ENCODE measurements at regions not wholly inside any gene's neighbourhood (a gene's known extent, or its start where the extent isn't known, plus 50 kb on each side); places are given as distances from the start of the nearest gene placed in this dataset.

GRCh38 chr3:8441969-8442559 is 59.6 kb upstream of the LMCD1 start:
- H3K36me3 ChIP-seq (ENCODE audit: control insufficient read depth in 4 of 4, insufficient read depth in 4 of 4, low read length in 4 of 4), result no peaks in the 10 kb centered on the region
- DNase-seq, result peak; percentile 56 to 92 (median 91)

DNA sequence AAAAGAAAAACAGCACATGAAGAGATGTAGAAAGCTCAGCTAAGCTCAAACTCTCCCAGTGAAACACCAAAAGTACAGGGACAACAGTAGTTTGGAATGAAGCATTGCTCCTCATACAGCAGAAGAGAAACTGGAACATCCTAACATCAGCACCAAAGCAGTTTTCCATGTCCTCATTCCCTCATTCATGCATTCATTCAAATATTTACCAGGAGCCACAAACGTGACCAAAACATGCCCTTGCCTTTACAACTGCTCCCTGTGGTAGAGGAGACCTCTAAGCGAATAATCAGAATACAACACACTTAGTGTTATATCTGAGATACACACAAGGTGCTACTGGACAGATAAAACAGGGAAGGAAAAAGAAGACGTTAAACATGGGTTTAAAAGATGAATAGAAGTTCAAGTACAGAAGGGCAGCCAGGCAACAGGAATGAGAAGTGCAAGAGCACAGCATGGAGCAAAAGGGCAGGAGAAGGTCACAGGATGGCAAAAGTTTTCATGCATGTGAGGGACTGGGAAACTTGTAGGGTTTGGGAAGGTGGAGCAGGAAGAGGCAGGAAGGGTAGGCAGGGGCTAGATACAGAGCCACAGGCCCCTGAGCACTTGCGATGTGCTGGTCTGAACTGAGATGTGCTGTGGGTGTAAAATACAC is 58.5 kb upstream of the LMCD1 start:
- H3K4me1 ChIP-seq (ENCODE audit: control insufficient read depth in 5 of 5, insufficient read depth in 5 of 5, low read length in 5 of 5), result peaks cover 6 to 34% (median 14%) of the 10 kb centered on the region in 5 donors
- no peak overlapping the region for H3K9ac ChIP-seq (ENCODE audit: insufficient read depth in 1 of 2, low read length in 2 of 2)
- no peak for DNase-seq
- WGBS, 2 donors, result 53 to 66% methylated on average over 4 of the region's 4 CpGs
- no peaks in the 10 kb centered on the region for H3K27me3 ChIP-seq (ENCODE audit: control insufficient read depth in 3 of 3, insufficient read depth in 3 of 3, low read length in 2 of 3)
- no peak overlapping the region for H3K4me3 ChIP-seq
- TF ChIP-seq, protein P1, sequence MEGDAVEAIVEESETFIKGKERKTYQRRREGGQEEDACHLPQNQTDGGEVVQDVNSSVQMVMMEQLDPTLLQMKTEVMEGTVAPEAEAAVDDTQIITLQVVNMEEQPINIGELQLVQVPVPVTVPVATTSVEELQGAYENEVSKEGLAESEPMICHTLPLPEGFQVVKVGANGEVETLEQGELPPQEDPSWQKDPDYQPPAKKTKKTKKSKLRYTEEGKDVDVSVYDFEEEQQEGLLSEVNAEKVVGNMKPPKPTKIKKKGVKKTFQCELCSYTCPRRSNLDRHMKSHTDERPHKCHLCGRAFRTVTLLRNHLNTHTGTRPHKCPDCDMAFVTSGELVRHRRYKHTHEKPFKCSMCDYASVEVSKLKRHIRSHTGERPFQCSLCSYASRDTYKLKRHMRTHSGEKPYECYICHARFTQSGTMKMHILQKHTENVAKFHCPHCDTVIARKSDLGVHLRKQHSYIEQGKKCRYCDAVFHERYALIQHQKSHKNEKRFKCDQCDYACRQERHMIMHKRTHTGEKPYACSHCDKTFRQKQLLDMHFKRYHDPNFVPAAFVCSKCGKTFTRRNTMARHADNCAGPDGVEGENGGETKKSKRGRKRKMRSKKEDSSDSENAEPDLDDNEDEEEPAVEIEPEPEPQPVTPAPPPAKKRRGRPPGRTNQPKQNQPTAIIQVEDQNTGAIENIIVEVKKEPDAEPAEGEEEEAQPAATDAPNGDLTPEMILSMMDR (IDR thresholded peaks at IDR 0.05; ENCODE audit: control extremely low read depth, extremely low read depth), result no peak
- H3K36me3 ChIP-seq (ENCODE audit: control insufficient read depth in 4 of 4, insufficient read depth in 4 of 4, low read length in 4 of 4), result no peaks in the 10 kb centered on the region
- ATAC-seq (ENCODE audit: insufficient read depth, low FRiP score), result no peak
- H3K9me3 ChIP-seq (ENCODE audit: control insufficient read depth in 4 of 4, insufficient read depth in 3 of 4, low read length in 3 of 4), result no peaks in the 10 kb centered on the region
- H3K27ac ChIP-seq (ENCODE audit: low read depth in 1 of 2, low read length in 1 of 2), result peak overlapping the region in 1 of 2 donors; percentile 73

More at GRCh38 chr3:8441969-8442559, 59.6 kb upstream of the LMCD1 start:
- H3K4me3 ChIP-seq, result no peak overlapping the region
- H3K9ac ChIP-seq (ENCODE audit: insufficient read depth in 1 of 2, low read length in 2 of 2), result no peak overlapping the region
- H3K27me3 ChIP-seq (ENCODE audit: control insufficient read depth in 3 of 3, insufficient read depth in 3 of 3, low read length in 2 of 3), result no peaks in the 10 kb centered on the region
- H3K27ac ChIP-seq (ENCODE audit: low read depth in 1 of 2, low read length in 1 of 2), result peak overlapping the region in 1 of 2 donors; percentile 32
- peaks cover 6 to 34% (median 14%) of the 10 kb centered on the region in 5 donors for H3K4me1 ChIP-seq (ENCODE audit: control insufficient read depth in 5 of 5, insufficient read depth in 5 of 5, low read length in 5 of 5)
- no peak for ATAC-seq (ENCODE audit: insufficient read depth, low FRiP score)
- 44 to 57% methylated on average over 8 of the region's 8 CpGs for WGBS, 2 donors
- TF ChIP-seq, protein P1 (IDR thresholded peaks at IDR 0.05; ENCODE audit: control extremely low read depth, extremely low read depth), result peak; percentile 64
- H3K9me3 ChIP-seq (ENCODE audit: control insufficient read depth in 4 of 4, insufficient read depth in 3 of 4, low read length in 3 of 4), result no peaks in the 10 kb centered on the region

- H3K9me3 ChIP-seq (ENCODE audit: control insufficient read depth in 4 of 4, insufficient read depth in 3 of 4, low read length in 3 of 4), result no peaks in the 10 kb centered on the region
- H3K36me3 ChIP-seq (ENCODE audit: control insufficient read depth in 4 of 4, insufficient read depth in 4 of 4, low read length in 4 of 4), result no peaks in the 10 kb centered on the region
- TF ChIP-seq, protein P1 (IDR thresholded peaks at IDR 0.05; ENCODE audit: control extremely low read depth, extremely low read depth), result no peak
- peaks cover 2 to 34% (median 14%) of the 10 kb centered on the region in 5 donors for H3K4me1 ChIP-seq (ENCODE audit: control insufficient read depth in 5 of 5, insufficient read depth in 5 of 5, low read length in 5 of 5)
- peak; percentile 94 for ATAC-seq (ENCODE audit: insufficient read depth, low FRiP score)
- no peaks in the 10 kb centered on the region for H3K27me3 ChIP-seq (ENCODE audit: control insufficient read depth in 3 of 3, insufficient read depth in 3 of 3, low read length in 2 of 3)
- peak overlapping the region; percentile 49 to 94 for H3K27ac ChIP-seq (ENCODE audit: low read depth in 1 of 2, low read length in 1 of 2)
- H3K9ac ChIP-seq (ENCODE audit: insufficient read depth in 1 of 2, low read length in 2 of 2), result peak overlapping the region in 1 of 2 donors; percentile 85
- no peak overlapping the region for H3K4me3 ChIP-seq
- peak; percentile 95 to 96 (median 96) for DNase-seq
- 23 to 27% methylated on average over 15 of the region's 15 CpGs for WGBS, 2 donors
These were observed 57.5 kb upstream of the LMCD1 start for GRCh38 chr3:8443829-8444791.

All from lung (tissue), 11 donors.